Caki2 (cell line): ENCODE measurements at regions not wholly inside any gene's neighbourhood (a gene's known extent, or its start where the extent isn't known, plus 50 kb on each side); places are given as distances from the start of the nearest gene placed in this dataset.

Experiments
- DNase-seq: peaks from one replicate; pipeline ENCODE4 v3.0.0-alpha.2; 2015; ENCODE audit warnings: low read depth
- in situ Hi-C: cut with HindIII; loops from 2 replicates; pipeline ENCODE4 v1.10.0; 2016; ENCODE audit warnings: low sequenced_read_pairs, low pct_unique_long_range_greater_than_20kb, mixed read lengths

- in situ Hi-C loops: no loop called here
These were observed 386.4 kb downstream of the TRIB2 start for GRCh38 chr2:13103151-13103550.

GRCh38 chr2:13103778-13104493, 387.2 kb downstream of the TRIB2 start:
- no peak for DNase-seq
- in situ Hi-C loops: no loop called here

More at GRCh38 chr2:13103151-13103550, 386.4 kb downstream of the TRIB2 start:
- no peak for DNase-seq

GRCh38 chr2:13104723-13105122, 388.0 kb downstream of the TRIB2 start:
- in situ Hi-C loops: no loop called here
- no peak for DNase-seq

GRCh38 chr2:13106302-13106701, 389.6 kb downstream of the TRIB2 start:
- in situ Hi-C loops: no loop called here

GRCh38 chr2:13109516-13109915, 392.8 kb downstream of the TRIB2 start:
- in situ Hi-C loops: no loop called here
- no peak for DNase-seq

More at GRCh38 chr2:13106302-13106701, 389.6 kb downstream of the TRIB2 start:
- DNase-seq: no peak

GRCh38 chr2:13110825-13111224, 394.1 kb downstream of the TRIB2 start:
- no peak for DNase-seq
- in situ Hi-C loops: no loop called here

GRCh38 chr2:13113002-13113401, 396.3 kb downstream of the TRIB2 start:
- no peak for DNase-seq
- in situ Hi-C loops: no loop called here

GRCh38 chr2:13114391-13114790, 397.7 kb downstream of the TRIB2 start:
- no peak for DNase-seq
- in situ Hi-C loops: no loop called here

GRCh38 chr2:13115643-13116042, 398.9 kb downstream of the TRIB2 start:
- in situ Hi-C loops: no loop called here
- no peak for DNase-seq

GRCh38 chr2:13121096-13121495, 404.4 kb downstream of the TRIB2 start:
- in situ Hi-C loops: no loop called here
- no peak for DNase-seq

GRCh38 chr2:13128139-13128538, 411.4 kb downstream of the TRIB2 start:
- DNase-seq: no peak
- in situ Hi-C loops: no loop called here

GRCh38 chr2:13135369-13135768, 418.6 kb downstream of the TRIB2 start:
- in situ Hi-C loops: no loop called here
- no peak for DNase-seq

GRCh38 chr2:13135856-13136255, 419.1 kb downstream of the TRIB2 start:
- in situ Hi-C loops: no loop called here
- DNase-seq: no peak

- in situ Hi-C loops: no loop called here
- no peak for DNase-seq
These were observed 420.9 kb downstream of the TRIB2 start for GRCh38 chr2:13137679-13138078.

- DNase-seq: no peak
- in situ Hi-C loops: no loop called here
These were observed 424.6 kb downstream of the TRIB2 start for GRCh38 chr2:13141315-13141714.

- DNase-seq: no peak
- in situ Hi-C loops: no loop called here
These were observed 426.7 kb downstream of the TRIB2 start for GRCh38 chr2:13143451-13143850.

- in situ Hi-C loops: no loop called here
- DNase-seq: no peak
These were observed 440.2 kb downstream of the TRIB2 start for GRCh38 chr2:13156916-13157315.

GRCh38 chr2:13158466-13158865, 441.7 kb downstream of the TRIB2 start:
- no peak for DNase-seq
- in situ Hi-C loops: no loop called here

- in situ Hi-C loops: no loop called here
- no peak for DNase-seq
These were observed 464.0 kb downstream of the TRIB2 start for GRCh38 chr2:13180729-13181128.

GRCh38 chr2:13193075-13193474, 476.3 kb downstream of the TRIB2 start:
- in situ Hi-C loops: no loop called here
- no peak for DNase-seq
